HepG2 (cell line): ENCODE measurements at regions not wholly inside any gene's neighbourhood (a gene's known extent, or its start where the extent isn't known, plus 50 kb on each side); places are given as distances from the start of the nearest gene placed in this dataset.

Source experiments
- ATAC-seq: fragments of 200-7000 bp; cut with Tn5 transposase; 3 replicates; pipeline ENCODE4 v1.9.1; 2020; ENCODE audit warnings: mild to moderate bottlenecking, moderate library complexity
- BruUV-seq: library from RNA; stranded (reverse); fragments of 400-500 nt; replicated peaks from 2 replicates; lab custom pipeline; 2021; lab: Mats Ljungman, UMichigan
- CTCF ChIA-PET: fragments of 300-600 bp; formaldehyde crosslinking; extraction: SDS; loops from one replicate; lab custom pipeline; 2021; ENCODE audit warnings: low total read pairs, inconsistent platforms, low intra/inter-chr PET ratio; lab: Yijun Ruan, JAX
- POLR2A ChIA-PET: fragments of 350-600 bp; sonication (Branson Sonifier 250); formaldehyde crosslinking; loops from one replicate; lab custom pipeline; 2020; ENCODE audit warnings: antibody characterized with exemption, inconsistent platforms; lab: Yijun Ruan, JAX
- DNase-seq: peaks from one replicate; pipeline ENCODE4 v3.0.0-alpha.2; 2015; ENCODE audit warnings: low spot score
- FAIRE-seq: peaks from 3 replicates; lab custom pipeline; 2011; peaks lifted over from hg19 to GRCh38; lab: Jason Lieb, UNC
- H2AFZ ChIP-seq: one replicate; pipeline ENCODE4 v1.6.1; 2011; ENCODE audit warnings: low read length, inconsistent platforms
- H3K27ac ChIP-seq: fragments of 300-600 bp; 3 replicates; pipeline ENCODE4 v1.8.0; 2011; ENCODE audit warnings: mixed run types, mild to moderate bottlenecking, mixed read lengths, low read length, inconsistent platforms; ENCODE audit not compliant: insufficient read depth; ENCODE audit errors: extremely low read length
- H3K27me3 ChIP-seq, 2 experiments: fragments of 200-600 bp in 1 of 2; 2 replicates in 1 of 2; 3 replicates in 1 of 2; pipeline versions ENCODE4 v1.6.0 to v1.8.0; 2011; ENCODE audit warnings: low read length in 2 of 2, mild to moderate bottlenecking in 2 of 2, moderate library complexity in 2 of 2, inconsistent platforms in 1 of 2; ENCODE audit not compliant: insufficient read depth in 2 of 2, control insufficient read depth in 1 of 2
- H3K36me3 ChIP-seq, 2 experiments: fragments of 200-600 bp in 1 of 2; replicated peaks in 1 of 2; 2 replicates in 1 of 2; 3 replicates in 1 of 2; pipeline versions ENCODE4 v1.5.1 to v1.8.0; 2011; ENCODE audit warnings: low read length in 2 of 2, inconsistent platforms in 1 of 2; ENCODE audit not compliant: insufficient read depth in 2 of 2, control insufficient read depth in 1 of 2
- H3K4me1 ChIP-seq: 2 replicates; pipeline ENCODE4 v1.5.1; 2012; ENCODE audit warnings: low read length, inconsistent platforms; ENCODE audit not compliant: insufficient read depth
- H3K4me2 ChIP-seq: 2 replicates; pipeline ENCODE4 v1.6.0; 2011; ENCODE audit warnings: low read depth, low read length, inconsistent platforms
- H3K4me3 ChIP-seq, 3 experiments: fragments of 200-600 bp in 1 of 3; sonication (generic), shearing (Covaris generic) in 1 of 3; replicated peaks in 1 of 3; 2 replicates each; pipeline ENCODE4 v1.5.1; 2011 to 2016; ENCODE audit warnings: low read length in 3 of 3, inconsistent platforms in 2 of 3, low read depth in 2 of 3, mild to moderate bottlenecking in 2 of 3, control low read depth in 1 of 3, mixed read lengths in 1 of 3; ENCODE audit not compliant: insufficient read depth in 1 of 3
- H3K79me2 ChIP-seq: one replicate; pipeline ENCODE4 v1.6.1; 2011; ENCODE audit warnings: low read length, inconsistent platforms; ENCODE audit not compliant: insufficient read depth
- H3K9ac ChIP-seq: 2 replicates; pipeline ENCODE4 v1.6.0; 2011; ENCODE audit warnings: mild to moderate bottlenecking, low read depth, low read length, inconsistent platforms; ENCODE audit not compliant: insufficient read depth
- H3K9me3 ChIP-seq: 2 replicates; pipeline ENCODE4 v1.5.1; 2012; ENCODE audit warnings: mild to moderate bottlenecking, low read length
- H4K20me1 ChIP-seq: 2 replicates; pipeline ENCODE4 v1.6.0; 2011; ENCODE audit warnings: inconsistent platforms, mild to moderate bottlenecking, low read length, moderate library complexity; ENCODE audit not compliant: insufficient read depth
- EHMT2 ChIP-seq: fragments of 200-600 bp; sonication (generic); IDR thresholded peaks from 2 replicates; pipeline ENCODE4 v1.7.0; 2017; ENCODE audit warnings: antibody characterized with exemption, low read depth, low read length, borderline replicate concordance
- POLR2A ChIP-seq, 2 experiments: IDR thresholded peaks; 2 replicates each; pipeline ENCODE4 v1.6.1; 2011; ENCODE audit warnings: low read depth in 2 of 2, low read length in 2 of 2, mild to moderate bottlenecking in 1 of 2, moderate library complexity in 1 of 2; ENCODE audit not compliant: insufficient read depth in 1 of 2
- SMC3 ChIP-seq: IDR thresholded peaks from 2 replicates; pipeline ENCODE4 v1.6.1; 2011; ENCODE audit warnings: low read length, improper control_type of control experiment
- SSRP1 ChIP-seq: IDR thresholded peaks from 2 replicates; pipeline ENCODE4 v1.6.1; 2016; ENCODE audit warnings: control low read depth
- ZFP36L1 ChIP-seq: sonication (generic); formaldehyde crosslinking; IDR thresholded peaks from 2 replicates; pipeline ENCODE4 v1.8.0; 2022; ENCODE audit warnings: mild to moderate bottlenecking, missing genetic modification reagents, moderate library complexity
- ZNF317 ChIP-seq: sonication (generic); formaldehyde crosslinking; IDR thresholded peaks from 2 replicates; pipeline ENCODE4 v1.5.0; 2020; ENCODE audit warnings: mild to moderate bottlenecking, missing genetic modification reagents
- ZNF501 ChIP-seq: sonication (generic); formaldehyde crosslinking; IDR thresholded peaks from 2 replicates; pipeline ENCODE4 v1.5.1; 2020; ENCODE audit warnings: mild to moderate bottlenecking, moderate library complexity, missing genetic modification reagents
- ZNF543 ChIP-seq: sonication (generic); formaldehyde crosslinking; IDR thresholded peaks from 2 replicates; pipeline ENCODE4 v1.4.0; 2020; ENCODE audit warnings: mild to moderate bottlenecking, missing genetic modification reagents
- WGBS: methylation state at CpG from one replicate; pipeline ENCODE4 v1.1.6; 2017; ENCODE audit warnings: low lambda C conversion rate; 5-methylcytosine and 5-hydroxymethylcytosine counted together
- in situ Hi-C: cut with HindIII; loops from 2 replicates; pipeline ENCODE4 v1.10.0; 2017; ENCODE audit warnings: low pct_unique_long_range_greater_than_20kb; ENCODE audit not compliant: extremely low pct_ligation_motif_present
- intact Hi-C: fragments of 100-400 bp; cut with micrococcal nuclease; formaldehyde crosslinking; loops from one replicate; pipeline ENCODE4 v1.10.0; 2022; ENCODE audit not compliant: unreplicated experiment
- TF ChIP-seq, protein P1 (sequence below): IDR thresholded peaks from 2 replicates; pipeline ENCODE4 v1.4.0; 2020; ENCODE audit warnings: mild to moderate bottlenecking, missing genetic modification reagents
- TF ChIP-seq, protein P2 (sequence below): sonication (generic); formaldehyde crosslinking; IDR thresholded peaks from 2 replicates; pipeline ENCODE4 v1.5.0; 2020; ENCODE audit warnings: missing genetic modification reagents

DNA sequence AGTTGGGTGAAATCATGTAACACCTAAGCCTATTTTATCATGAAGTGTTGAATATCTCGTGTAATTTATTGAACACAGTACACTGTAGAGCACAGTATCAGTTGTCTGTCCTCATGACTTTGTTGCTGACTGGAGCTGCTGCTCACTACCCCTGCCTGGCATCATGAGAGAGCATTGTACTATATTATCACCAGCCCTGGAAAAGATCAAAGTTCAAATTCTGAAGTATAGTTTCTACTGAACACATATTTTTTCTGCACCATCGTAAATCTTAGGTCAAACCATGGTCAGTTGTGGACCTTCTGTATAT, 169.3 kb upstream of the RAI14 start:
- peak; percentile 66 for ATAC-seq
- POLR2A ChIA-PET, result interaction anchor here (0.7 to 3.1 kb wide), 13 partner anchors 11 to 443 kb away, joined by 3 to 17 read pairs (median 3); partner anchors contain the start of genes BRIX1, DNAJC21, RAD1 and RAI14
- CTCF ChIA-PET, result interaction anchor here (1.2 to 2.4 kb wide), 4 partner anchors 12 to 411 kb away, joined by 4 to 16 read pairs (median 8); no protein-coding TSS in a partner anchor
- no peak overlapping the region for H2AFZ ChIP-seq
- peak; percentile 59 for DNase-seq
- H3K79me2 ChIP-seq, result no peaks in the 10 kb centered on the region
- TF ChIP-seq ZFP36L1 (CRISPR knock-in tag), result no peak
- 0 out of 2 replicates have a peak, but pooled peaks have one; percentile 35 for TF ChIP-seq ZNF317 (CRISPR knock-in tag)
- TF ChIP-seq SMC3, result peak; percentile 13; the same call in 1 of the 2 replicates
- 0 out of 2 replicates have a peak, but pooled peaks have one; percentile 6 for TF ChIP-seq SSRP1
- 0 out of 2 replicates have a peak, but pooled peaks have one; percentile 13 for TF ChIP-seq EHMT2
- TF ChIP-seq, protein P1, sequence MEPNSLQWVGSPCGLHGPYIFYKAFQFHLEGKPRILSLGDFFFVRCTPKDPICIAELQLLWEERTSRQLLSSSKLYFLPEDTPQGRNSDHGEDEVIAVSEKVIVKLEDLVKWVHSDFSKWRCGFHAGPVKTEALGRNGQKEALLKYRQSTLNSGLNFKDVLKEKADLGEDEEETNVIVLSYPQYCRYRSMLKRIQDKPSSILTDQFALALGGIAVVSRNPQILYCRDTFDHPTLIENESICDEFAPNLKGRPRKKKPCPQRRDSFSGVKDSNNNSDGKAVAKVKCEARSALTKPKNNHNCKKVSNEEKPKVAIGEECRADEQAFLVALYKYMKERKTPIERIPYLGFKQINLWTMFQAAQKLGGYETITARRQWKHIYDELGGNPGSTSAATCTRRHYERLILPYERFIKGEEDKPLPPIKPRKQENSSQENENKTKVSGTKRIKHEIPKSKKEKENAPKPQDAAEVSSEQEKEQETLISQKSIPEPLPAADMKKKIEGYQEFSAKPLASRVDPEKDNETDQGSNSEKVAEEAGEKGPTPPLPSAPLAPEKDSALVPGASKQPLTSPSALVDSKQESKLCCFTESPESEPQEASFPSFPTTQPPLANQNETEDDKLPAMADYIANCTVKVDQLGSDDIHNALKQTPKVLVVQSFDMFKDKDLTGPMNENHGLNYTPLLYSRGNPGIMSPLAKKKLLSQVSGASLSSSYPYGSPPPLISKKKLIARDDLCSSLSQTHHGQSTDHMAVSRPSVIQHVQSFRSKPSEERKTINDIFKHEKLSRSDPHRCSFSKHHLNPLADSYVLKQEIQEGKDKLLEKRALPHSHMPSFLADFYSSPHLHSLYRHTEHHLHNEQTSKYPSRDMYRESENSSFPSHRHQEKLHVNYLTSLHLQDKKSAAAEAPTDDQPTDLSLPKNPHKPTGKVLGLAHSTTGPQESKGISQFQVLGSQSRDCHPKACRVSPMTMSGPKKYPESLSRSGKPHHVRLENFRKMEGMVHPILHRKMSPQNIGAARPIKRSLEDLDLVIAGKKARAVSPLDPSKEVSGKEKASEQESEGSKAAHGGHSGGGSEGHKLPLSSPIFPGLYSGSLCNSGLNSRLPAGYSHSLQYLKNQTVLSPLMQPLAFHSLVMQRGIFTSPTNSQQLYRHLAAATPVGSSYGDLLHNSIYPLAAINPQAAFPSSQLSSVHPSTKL (CRISPR knock-in tag), result no peak
- peak in 1 of 2 experiments; percentile 21; a peak in 1 of 4 replicates for TF ChIP-seq POLR2A (IDR thresholded peaks at IDR 0.05; ENCODE audit: insufficient read depth in 1 of 2, low read depth in 2 of 2, low read length in 2 of 2)
- TF ChIP-seq ZNF501, result 0 out of 2 replicates have a peak, but pooled peaks have one; percentile 13
- TF ChIP-seq ZNF543 (CRISPR knock-in tag), result 0 out of 2 replicates have a peak, but pooled peaks have one; percentile 4
- TF ChIP-seq, protein P2, sequence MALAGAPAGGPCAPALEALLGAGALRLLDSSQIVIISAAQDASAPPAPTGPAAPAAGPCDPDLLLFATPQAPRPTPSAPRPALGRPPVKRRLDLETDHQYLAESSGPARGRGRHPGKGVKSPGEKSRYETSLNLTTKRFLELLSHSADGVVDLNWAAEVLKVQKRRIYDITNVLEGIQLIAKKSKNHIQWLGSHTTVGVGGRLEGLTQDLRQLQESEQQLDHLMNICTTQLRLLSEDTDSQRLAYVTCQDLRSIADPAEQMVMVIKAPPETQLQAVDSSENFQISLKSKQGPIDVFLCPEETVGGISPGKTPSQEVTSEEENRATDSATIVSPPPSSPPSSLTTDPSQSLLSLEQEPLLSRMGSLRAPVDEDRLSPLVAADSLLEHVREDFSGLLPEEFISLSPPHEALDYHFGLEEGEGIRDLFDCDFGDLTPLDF (CRISPR knock-in tag), result no peak
- TF ChIP-seq, all 625 proteins: peak for 7
- in situ Hi-C loops, result loop anchor here (5.0 to 10.0 kb wide), 4 partner anchors 48 to 518 kb away; partner anchors contain the start of gene RAI14
- Histone ChIP-seq H3K9ac (peak overlapping the region; percentile 59), H3K4me3 (peak overlapping the region; percentile 21 to 58 (median 33); a peak in 5 of 6 replicates), H3K36me3 (no peaks in the 10 kb centered on the region), H3K9me3 (no peaks in the 10 kb centered on the region), H3K27ac (peak overlapping the region; percentile 85), H3K27me3 (0 out of 5 replicates have a peak, but pooled peaks cover 0 to 7% of the 10 kb centered on the region in 2 experiments), H4K20me1 (no peaks in the 10 kb centered on the region), H3K4me1 (peaks cover 82% of the 10 kb centered on the region), H3K4me2 (peak overlapping the region; percentile 90)
- FAIRE-seq, result no peak
- BruUV-seq, result no TSS peak
- 0% methylated on average over 2 of the region's 2 CpGs for WGBS
- intact Hi-C loops, result loop anchor here (1.0 to 5.0 kb wide), 7 partner anchors 36 to 411 kb away; partner anchors contain the start of gene TTC23L
